Motor neuron (in vitro differentiated cells): ENCODE measurements at regions not wholly inside any gene's neighbourhood (a gene's known extent, or its start where the extent isn't known, plus 50 kb on each side); places are given as distances from the start of the nearest gene placed in this dataset.

Source experiments
- ATAC-seq, 8 experiments: fragments of 200-7000 bp; cut with Tn5 transposase; replicated peaks in 6 of 8; 2 replicates each; pipeline ENCODE4 v1.8.0; 2021; ENCODE audit warnings: mild to moderate bottlenecking in 8 of 8, moderate library complexity in 8 of 8
- H3K27ac ChIP-seq, 2 donors: fragments of 250-450 bp; sonication (Bioruptor Pico); 2 replicates each; pipeline ENCODE4 v1.9.0; 2021; ENCODE audit warnings: antibody characterized with exemption in 2 of 2, mild to moderate bottlenecking in 2 of 2, moderate library complexity in 1 of 2
- H3K4me1 ChIP-seq, 2 donors: fragments of 250-450 bp; sonication (Bioruptor Pico); replicated peaks in 1 of 2; 2 replicates each; pipeline ENCODE4 v1.6.1; 2021; ENCODE audit warnings: antibody characterized with exemption in 2 of 2, mild to moderate bottlenecking in 2 of 2, moderate library complexity in 1 of 2
- H3K4me3 ChIP-seq, 5 donors: fragments of 250-450 bp; sonication (Bioruptor Pico); 2 replicates each; pipeline ENCODE4 v1.9.0; 2021; ENCODE audit warnings: antibody characterized with exemption in 5 of 5, mild to moderate bottlenecking in 5 of 5, moderate library complexity in 4 of 5
- WGBS, 10 experiments: fragments of 450-650 bp; shearing (Covaris generic); methylation state at CpG; one replicate each; pipeline ENCODE4 v1.0.0; 2022; 5-methylcytosine and 5-hydroxymethylcytosine counted together
- in situ Hi-C, 9 experiments: fragments of 400-800 bp; cut with MboI; loops; one replicate each; pipeline ENCODE4 v1.15.0; 2021; ENCODE audit warnings: low sequenced_read_pairs in 9 of 9, low pct_unique_long_range_greater_than_20kb in 2 of 9; ENCODE audit not compliant: unreplicated experiment in 9 of 9

DNA sequence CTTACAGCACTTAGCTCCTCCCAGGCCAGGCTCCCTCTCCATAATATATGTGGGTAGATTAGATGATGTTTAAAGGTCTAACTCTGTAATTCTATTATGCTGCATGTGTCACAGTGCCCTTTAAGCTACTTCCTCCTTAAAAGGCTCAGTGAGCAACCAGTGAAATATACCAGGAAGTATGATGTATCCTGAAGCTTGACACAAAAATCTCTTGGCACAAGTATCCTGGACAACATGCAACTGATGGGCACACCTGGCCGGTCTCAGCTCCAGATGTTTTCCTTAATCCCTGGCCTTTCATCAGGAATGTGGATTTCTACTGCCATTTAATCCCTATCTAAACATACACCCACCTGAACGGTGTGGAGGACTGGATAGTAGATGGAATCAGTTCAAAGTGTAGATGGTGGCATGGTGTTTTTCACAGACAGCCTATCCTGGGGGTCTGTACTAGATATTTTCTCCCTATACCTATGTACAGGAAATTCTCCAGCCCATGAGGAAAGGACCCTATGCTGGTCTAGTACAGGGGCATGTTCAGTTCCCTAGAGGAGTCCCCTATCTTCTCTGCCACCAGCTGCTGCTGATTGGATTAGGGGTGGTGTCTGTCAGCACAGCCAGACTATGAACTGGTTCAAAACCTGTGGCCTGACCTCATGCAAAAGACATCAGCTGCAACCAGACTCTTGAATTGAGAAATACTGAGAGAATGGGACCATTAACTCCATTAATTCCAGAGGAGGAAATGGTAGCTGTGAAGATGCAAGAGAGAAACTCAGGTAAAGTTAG, 59.4 kb upstream of the CITED2 start:
- 43 to 100% (median 73%) methylated on average over 1 to 2 of the region's 2 CpGs; no CpG with 5 or more reads in 4 of the 10 experiments for WGBS, 10 experiments
- ATAC-seq, result peak in 4 of 8 experiments; percentile 28 to 43 (median 36)
- no peak overlapping the region for H3K4me3 ChIP-seq
- no peak overlapping the region for H3K27ac ChIP-seq
- peaks cover 15 to 19% of the 10 kb centered on the region in 2 donors for H3K4me1 ChIP-seq
- in situ Hi-C loops, result no loop called here

DNA sequence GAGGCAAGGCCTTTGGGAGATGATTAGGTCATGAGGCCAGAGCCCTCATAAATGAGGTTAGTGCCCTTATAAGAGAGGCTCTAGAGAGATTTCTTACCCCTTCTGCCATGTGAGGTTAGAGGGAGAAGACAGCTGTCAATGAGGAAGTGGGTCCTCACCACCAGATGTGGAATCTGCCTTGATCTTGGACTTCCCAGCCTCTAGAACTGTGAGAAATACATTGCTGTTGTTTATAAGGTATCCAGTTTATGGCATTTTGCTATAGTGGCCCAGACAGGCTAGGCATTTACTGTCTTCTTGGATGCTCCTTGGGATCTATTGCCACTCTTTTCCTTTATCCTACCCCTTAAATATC, 57.1 kb upstream of the CITED2 start:
- in situ Hi-C loops, result no loop called here
- no peak for ATAC-seq
- peaks cover 14% of the 10 kb centered on the region in 2 donors for H3K4me1 ChIP-seq
- no peak overlapping the region for H3K27ac ChIP-seq
- no peak overlapping the region for H3K4me3 ChIP-seq

DNA sequence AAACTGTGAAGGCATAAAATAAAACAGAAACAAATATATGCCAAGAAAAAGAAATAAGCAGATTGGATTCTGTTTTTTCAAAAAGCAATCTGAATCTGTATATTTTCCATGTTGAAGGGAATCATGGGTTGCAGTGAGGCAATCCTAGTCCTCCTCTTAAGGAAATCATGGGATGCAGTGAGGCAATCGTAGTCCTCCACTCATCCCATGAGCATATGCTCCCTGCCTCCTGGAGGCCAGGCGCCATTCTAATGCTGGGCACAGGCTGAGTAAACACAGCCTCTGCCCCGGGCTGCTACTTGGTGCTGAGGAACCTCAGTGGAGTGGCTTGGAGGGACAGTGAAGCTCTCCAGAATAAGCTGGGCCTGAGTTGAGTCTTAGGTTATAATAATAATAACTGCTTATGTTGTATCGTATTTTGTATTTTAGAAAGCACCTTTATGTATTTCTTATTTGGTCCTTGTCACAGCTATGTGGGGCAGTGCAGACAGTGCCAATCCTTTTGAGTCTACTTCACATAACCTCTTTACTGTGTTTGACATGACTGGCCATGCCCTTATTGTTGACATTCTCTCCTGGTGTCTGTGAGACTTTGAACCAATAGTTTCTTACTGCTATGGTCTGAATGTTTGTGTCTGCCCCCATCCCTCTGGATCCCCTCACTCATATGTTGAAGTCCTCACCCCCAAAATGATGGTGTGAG, 56.6 kb upstream of the CITED2 start:
- peak in 3 of 8 experiments; percentile 46 to 73 (median 55) for ATAC-seq
- Histone ChIP-seq H3K27ac (no peak overlapping the region), H3K4me3 (no peak overlapping the region), H3K4me1 (peaks cover 9% of the 10 kb centered on the region in 2 donors)
- in situ Hi-C loops, result no loop called here
- WGBS, 10 experiments, result 70 to 100% (median 98%) methylated on average over 1 to 4 of the region's 4 CpGs; no CpG with 5 or more reads in 2 of the 10 experiments

DNA sequence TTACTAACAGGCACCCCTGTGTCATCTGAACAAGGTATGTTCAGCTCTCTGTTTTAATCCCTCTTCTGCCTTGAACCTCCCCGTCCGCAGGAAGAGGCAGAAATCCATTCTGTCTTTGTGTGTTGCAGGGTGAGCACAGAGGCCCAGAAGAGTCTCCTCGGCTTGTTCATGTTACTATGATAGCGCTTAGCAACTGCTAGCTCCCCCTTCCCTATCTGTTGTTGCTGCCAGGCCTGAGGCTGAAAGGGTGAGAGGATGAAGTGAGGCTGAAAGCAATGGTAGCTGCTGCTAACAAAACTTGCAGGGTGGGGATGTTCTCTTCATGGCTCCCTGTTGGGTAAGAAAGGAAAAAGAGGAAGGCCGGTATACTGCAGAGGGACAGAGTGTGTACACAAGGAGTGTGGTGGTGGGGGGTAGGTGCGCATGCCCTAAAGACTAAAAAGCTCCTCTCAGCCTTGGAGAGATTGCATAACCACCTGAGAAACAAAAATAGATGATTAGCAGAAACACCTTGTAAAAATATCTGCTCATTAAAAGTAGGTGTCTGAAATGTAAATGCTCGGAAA, 55.2 kb upstream of the CITED2 start:
- peak overlapping the region in 1 of 2 donors; percentile 65 for H3K27ac ChIP-seq
- in situ Hi-C loops, result no loop called here
- peaks cover 5 to 6% of the 10 kb centered on the region in 2 donors for H3K4me1 ChIP-seq
- WGBS, 10 experiments, result 10 to 100% (median 66%) methylated on average over 1 to 6 of the region's 7 CpGs; no CpG with 5 or more reads in 1 of the 10 experiments
- ATAC-seq, result peak in 5 of 8 experiments; percentile 79 to 99 (median 93)
- no peak overlapping the region for H3K4me3 ChIP-seq

DNA sequence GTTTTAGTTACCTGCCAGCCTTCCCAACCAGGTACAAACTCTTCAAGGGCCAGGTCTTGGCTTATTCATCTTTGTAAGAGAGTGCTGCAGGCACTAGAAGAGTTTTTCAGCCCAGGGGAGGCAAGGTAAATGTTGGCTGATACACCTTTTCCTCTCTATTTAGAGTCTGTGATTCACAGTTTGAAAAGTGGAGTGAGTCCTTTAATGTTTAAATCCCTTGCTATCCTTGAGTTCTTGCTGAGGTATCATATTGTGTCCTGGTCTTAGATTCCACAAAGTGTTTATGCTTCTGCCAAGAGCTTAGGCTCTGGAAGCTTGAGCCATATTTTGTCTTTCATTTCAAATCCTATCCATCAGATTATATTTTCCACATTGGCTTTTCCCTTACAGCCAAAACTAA, 52.8 kb upstream of the CITED2 start:
- no peak overlapping the region for H3K27ac ChIP-seq
- H3K4me3 ChIP-seq, result no peak overlapping the region
- in situ Hi-C loops, result no loop called here
- ATAC-seq, result no peak
- H3K4me1 ChIP-seq, result peaks cover 5 to 6% of the 10 kb centered on the region in 2 donors

DNA sequence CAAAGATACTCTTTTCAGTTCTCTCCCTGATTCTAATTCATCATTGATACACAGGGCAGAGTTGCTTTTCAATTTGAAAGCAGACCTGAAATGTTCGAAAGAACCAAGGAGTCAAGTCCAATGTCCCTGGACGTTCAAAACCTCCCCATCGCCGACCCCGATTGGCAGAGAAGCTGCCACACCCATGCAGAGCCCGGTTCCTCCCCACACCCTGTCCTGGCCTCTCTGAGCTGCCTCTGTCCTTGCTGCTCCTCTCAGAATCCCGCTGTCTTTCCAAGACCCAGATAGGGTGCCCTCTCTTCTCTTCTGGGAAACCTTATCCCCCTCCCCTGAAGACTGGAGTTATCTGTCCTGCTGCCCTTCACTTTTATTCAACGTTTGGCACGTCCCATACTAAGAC, 52.3 kb upstream of the CITED2 start:
- peaks cover 5 to 6% of the 10 kb centered on the region in 2 donors for H3K4me1 ChIP-seq
- WGBS, 10 experiments, result 62 to 100% (median 72%) methylated on average over 1 to 7 of the region's 9 CpGs; no CpG with 5 or more reads in 1 of the 10 experiments
- no peak overlapping the region for H3K27ac ChIP-seq
- no peak overlapping the region for H3K4me3 ChIP-seq
- in situ Hi-C loops, result no loop called here
- no peak for ATAC-seq

DNA sequence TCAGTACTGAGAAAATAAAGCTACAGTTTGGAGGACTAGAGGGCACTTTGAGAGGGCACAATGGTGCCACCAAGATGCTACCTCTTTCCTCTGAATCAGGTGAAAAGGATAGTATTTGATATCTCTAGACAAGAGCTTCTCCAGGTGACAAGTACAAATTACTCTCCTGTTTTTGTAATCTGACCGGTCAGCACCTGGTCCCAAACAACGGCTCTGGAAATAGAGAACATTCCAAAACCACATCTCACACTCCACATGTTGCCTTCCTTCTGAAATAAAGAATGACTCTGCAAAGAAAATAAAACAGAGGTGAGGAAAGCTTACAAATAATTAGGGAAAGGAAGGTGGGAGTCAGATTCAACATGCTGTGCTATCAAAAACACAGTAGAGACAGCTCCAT, 51.3 kb upstream of the CITED2 start:
- Histone ChIP-seq H3K4me1 (peaks cover 5 to 6% of the 10 kb centered on the region in 2 donors), H3K27ac (no peak overlapping the region), H3K4me3 (no peak overlapping the region)
- WGBS, 10 experiments, result 45 to 96% (median 66%) methylated on average over 1 to 2 of the region's 2 CpGs; no CpG with 5 or more reads in 2 of the 10 experiments
- ATAC-seq, result no peak
- in situ Hi-C loops, result no loop called here

DNA sequence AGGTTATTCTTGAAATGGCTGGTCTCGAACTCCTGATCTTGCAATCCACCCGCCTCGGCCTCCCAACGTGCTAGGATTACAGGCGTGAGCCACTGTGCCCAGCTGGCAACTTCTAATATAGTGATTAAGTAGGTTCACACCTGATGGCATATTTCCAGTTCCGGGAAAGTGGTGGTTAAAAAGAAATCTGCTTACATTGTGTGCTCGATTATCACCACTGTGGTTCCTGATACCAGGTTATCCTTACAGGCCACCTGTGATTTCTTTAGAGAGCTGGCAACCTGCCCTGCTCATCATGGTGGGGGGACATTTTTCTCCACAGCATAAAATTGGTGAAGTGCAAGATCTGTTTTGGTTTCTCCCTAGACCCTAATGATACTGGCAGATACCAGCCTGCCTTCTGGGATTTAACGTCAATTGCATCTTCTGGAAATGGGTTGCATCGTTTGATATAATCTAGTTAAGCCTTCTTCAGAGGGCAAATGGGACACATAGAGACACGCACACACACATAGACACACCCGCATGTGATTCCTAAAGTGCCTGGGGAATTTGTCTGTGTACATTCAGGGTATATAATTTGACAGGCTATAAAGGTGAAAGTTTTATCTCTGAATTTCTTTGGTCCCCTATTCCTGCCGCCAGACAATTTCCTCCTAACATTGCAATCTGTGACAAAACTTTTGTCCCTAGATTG, 49.7 kb upstream of the CITED2 start:
- in situ Hi-C loops, result no loop called here
- H3K4me1 ChIP-seq, result peaks cover 0 to under 1% of the 10 kb centered on the region in 2 donors
- no peak for ATAC-seq
- no peak overlapping the region for H3K27ac ChIP-seq
- no peak overlapping the region for H3K4me3 ChIP-seq
- WGBS, 10 experiments, result 67 to 100% (median 96%) methylated on average over 1 to 6 of the region's 12 CpGs; no CpG with 5 or more reads in 1 of the 10 experiments
